A673 (cell line): ENCODE measurements at regions not wholly inside any gene's neighbourhood (a gene's known extent, or its start where the extent isn't known, plus 50 kb on each side); places are given as distances from the start of the nearest gene placed in this dataset.

Source experiments
- CTCF ChIP-seq: fragments of 300-800, 200-600 bp; sonication (generic); conservative IDR thresholded peaks from 2 replicates; pipeline ENCODE4 v1.5.1; 2017; ENCODE audit warnings: low read depth, mild to moderate bottlenecking, antibody characterized with exemption, low read length, moderate library complexity, mixed read lengths
- EZH2 ChIP-seq: fragments of 200-600 bp; sonication (generic); IDR thresholded peaks from 2 replicates; pipeline ENCODE4 v1.6.1; 2017; ENCODE audit warnings: borderline replicate concordance, low read depth, mild to moderate bottlenecking, mixed read lengths, antibody characterized with exemption, low read length; ENCODE audit not compliant: poor library complexity, severe bottlenecking

GRCh38 chr4:81307991-81308390 is 93.0 kb upstream of the PRKG2 start:
- no peak for TF ChIP-seq CTCF
- TF ChIP-seq EZH2 = no peak
